ENCODE measurements at regions not wholly inside any gene's neighbourhood (a gene's known extent, or its start where the extent isn't known, plus 50 kb on each side); places are given as distances from the start of the nearest gene placed in this dataset.

GRCh38 chr13:106349080-106349931, 186.2 kb downstream of the EFNB2 start:
- Histone ChIP-seq H3K27ac (replicated peaks in 1 of 4) (no peak overlapping the region), H3K27me3 (peaks cover 0 to 14% (median 0%) of the 10 kb centered on the region in 4 donors), H3K4me3 (peak overlapping the region; percentile 36 to 49 (median 40)), H3K36me3 (no peaks in the 10 kb centered on the region), H3K9me3 (peaks cover 0 to 2% (median 0%) of the 10 kb centered on the region in 4 donors), H3K4me1 (peaks cover 0 to 17% (median 14%) of the 10 kb centered on the region in 4 donors)
- no peak for DNase-seq (ENCODE audit: extremely low spot score)
- TF ChIP-seq POLR2AphosphoS5 (IDR thresholded peaks at IDR 0.05), result peak in 1 of 2 donors; percentile 18
- no peak for TF ChIP-seq EP300 (IDR thresholded peaks at IDR 0.05)
- intact Hi-C loops (cut with DNase I), result no loop called here
- WGBS, result 7% methylated on average over 23 of the region's 30 CpGs

DNA sequence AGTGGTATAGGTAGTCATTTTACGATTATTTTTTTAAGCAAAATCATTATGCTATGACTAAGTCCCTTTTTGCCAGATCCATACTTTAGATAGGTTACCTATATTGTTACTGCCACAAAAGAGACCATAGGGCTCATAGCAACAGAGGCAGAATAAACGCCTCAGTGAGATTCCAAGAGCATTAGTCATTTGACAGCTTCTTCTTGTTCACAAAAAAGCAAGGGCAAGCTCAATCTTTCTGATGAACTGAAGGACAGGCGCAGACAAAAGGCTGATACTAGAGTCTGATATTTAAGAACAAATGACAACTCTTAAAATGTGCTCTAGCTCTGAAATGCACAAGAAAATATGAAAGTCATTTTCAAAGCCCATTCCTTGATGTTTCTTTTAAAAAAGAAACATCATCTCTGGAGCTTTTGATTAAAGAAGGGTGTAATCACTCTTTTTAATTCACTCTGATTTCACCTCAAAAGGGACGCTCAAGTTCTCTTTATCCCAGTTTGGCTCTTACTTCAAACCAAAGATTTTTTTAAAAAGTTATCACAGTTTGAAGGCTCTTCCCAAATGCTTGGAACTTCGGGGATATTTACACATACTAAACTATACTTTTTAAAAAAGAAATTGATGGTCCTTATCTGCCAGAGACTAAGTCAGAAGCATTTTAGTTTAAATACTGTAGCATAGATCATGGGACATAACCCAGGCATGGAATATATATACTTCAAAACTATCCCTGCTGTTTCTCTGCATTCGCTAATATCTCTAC, 187.2 kb downstream of the EFNB2 start:
- peaks cover 0 to 17% (median 14%) of the 10 kb centered on the region in 4 donors for H3K4me1 ChIP-seq
- no peak for DNase-seq (ENCODE audit: extremely low spot score)
- WGBS, result 69% methylated on average over 6 of the region's 6 CpGs
- TF ChIP-seq POLR2AphosphoS5 (IDR thresholded peaks at IDR 0.05) (no peak), EP300 (IDR thresholded peaks at IDR 0.05) (no peak), CTCF (IDR thresholded peaks at IDR 0.05) (no peak), POLR2A (IDR thresholded peaks at IDR 0.05; ENCODE audit: low read depth) (no peak)
- no peak overlapping the region for H3K27ac ChIP-seq (replicated peaks in 1 of 4)
- H3K9me3 ChIP-seq, result no peaks in the 10 kb centered on the region
- H3K36me3 ChIP-seq, result no peaks in the 10 kb centered on the region
- peak overlapping the region in 1 of 4 donors; percentile 36 for H3K4me3 ChIP-seq
- intact Hi-C loops (cut with DNase I), result no loop called here
- H3K27me3 ChIP-seq, result peaks cover 0 to 14% (median 0%) of the 10 kb centered on the region in 4 donors

GRCh38 chr13:106344342-106344741, 191.1 kb downstream of the EFNB2 start:
- 100% methylated on average over 2 of the region's 2 CpGs for WGBS
- Histone ChIP-seq H3K27me3 (peaks cover 0 to 8% (median 0%) of the 10 kb centered on the region in 4 donors), H3K27ac (replicated peaks in 1 of 4) (no peak overlapping the region), H3K4me3 (no peak overlapping the region), H3K9me3 (peaks cover 0 to 11% (median 8%) of the 10 kb centered on the region in 4 donors), H3K4me1 (peaks cover 0 to 15% (median 11%) of the 10 kb centered on the region in 4 donors), H3K36me3 (no peaks in the 10 kb centered on the region)
- intact Hi-C loops (cut with DNase I), result no loop called here
- no peak for TF ChIP-seq POLR2A (IDR thresholded peaks at IDR 0.05; ENCODE audit: low read depth)
- TF ChIP-seq CTCF (IDR thresholded peaks at IDR 0.05), result no peak
- TF ChIP-seq EP300 (IDR thresholded peaks at IDR 0.05), result no peak
- no peak for TF ChIP-seq POLR2AphosphoS5 (IDR thresholded peaks at IDR 0.05)
- DNase-seq (ENCODE audit: extremely low spot score), result no peak

GRCh38 chr13:106343836-106344235, 191.6 kb downstream of the EFNB2 start:
- no peak for DNase-seq (ENCODE audit: extremely low spot score)
- intact Hi-C loops (cut with DNase I), result no loop called here
- TF ChIP-seq CTCF (IDR thresholded peaks at IDR 0.05), result no peak
- no peak for TF ChIP-seq POLR2AphosphoS5 (IDR thresholded peaks at IDR 0.05)
- no peak for TF ChIP-seq EP300 (IDR thresholded peaks at IDR 0.05)
- TF ChIP-seq POLR2A (IDR thresholded peaks at IDR 0.05; ENCODE audit: low read depth), result no peak
- Histone ChIP-seq H3K27me3 (peaks cover 0 to 3% (median 0%) of the 10 kb centered on the region in 4 donors), H3K9me3 (peaks cover 0 to 11% (median 8%) of the 10 kb centered on the region in 4 donors), H3K4me3 (no peak overlapping the region), H3K27ac (replicated peaks in 1 of 4) (no peak overlapping the region), H3K4me1 (peaks cover 0 to 10% (median 6%) of the 10 kb centered on the region in 4 donors), H3K36me3 (no peaks in the 10 kb centered on the region)
- WGBS, result 68% methylated on average over 3 of the region's 3 CpGs

- no peak for DNase-seq (ENCODE audit: extremely low spot score)
- H3K4me1 ChIP-seq, result no peaks in the 10 kb centered on the region
- TF ChIP-seq POLR2AphosphoS5 (IDR thresholded peaks at IDR 0.05), result no peak
- no peak for TF ChIP-seq POLR2A (IDR thresholded peaks at IDR 0.05; ENCODE audit: low read depth)
- TF ChIP-seq EP300 (IDR thresholded peaks at IDR 0.05), result no peak
- H3K4me3 ChIP-seq, result no peak overlapping the region
- no peak overlapping the region for H3K27ac ChIP-seq (replicated peaks in 1 of 4)
- intact Hi-C loops (cut with DNase I), result no loop called here
- H3K36me3 ChIP-seq, result no peaks in the 10 kb centered on the region
- peaks cover 0 to 11% (median 8%) of the 10 kb centered on the region in 4 donors for H3K9me3 ChIP-seq
- 93% methylated on average over 2 of the region's 2 CpGs for WGBS
- no peaks in the 10 kb centered on the region for H3K27me3 ChIP-seq
These were observed 195.2 kb downstream of the EFNB2 start for GRCh38 chr13:106340249-106340648.

Measured in esophagus muscularis mucosa (tissue), 4 donors.